Omental fat pad (tissue), 3 donors: ENCODE measurements at regions not wholly inside any gene's neighbourhood (a gene's known extent, or its start where the extent isn't known, plus 50 kb on each side); places are given as distances from the start of the nearest gene placed in this dataset.
"Not testable (repeated sequence)": the region's sequence is repeated elsewhere in the genome, so short reads cannot be mapped to it uniquely, and the experiment has no call there.

Experiments used
- ATAC-seq: fragments of 150-250 bp; one replicate; pipeline ENCODE4 v1.9.1; 2016; ENCODE audit warnings: mild to moderate bottlenecking, moderate library complexity; ENCODE audit not compliant: low FRiP score
- DNase-seq: peaks from one replicate; pipeline ENCODE4 v3.0.0-alpha.2; 2019; ENCODE audit warnings: low spot score
- CTCF ChIP-seq, 3 donors: fragments of 450-650 bp; IDR thresholded peaks; one replicate each; pipeline ENCODE4 v1.5.1; 2016 to 2017; ENCODE audit warnings: antibody characterized with exemption in 3 of 3, mild to moderate bottlenecking in 3 of 3, moderate library complexity in 2 of 3

- ATAC-seq, result no peak
- no peak for TF ChIP-seq CTCF (IDR thresholded peaks at IDR 0.05)
- no peak for DNase-seq
Observed at GRCh38 chr2:167851323-167851860, 396.0 kb downstream of the STK39 start.

GRCh38 chr2:167844714-167845530 is 402.5 kb downstream of the STK39 start:
- no peak for TF ChIP-seq CTCF (IDR thresholded peaks at IDR 0.05)
- ATAC-seq (no peak), DNase-seq (no peak)

- DNase-seq, result no peak
- no peak for ATAC-seq
- TF ChIP-seq CTCF (IDR thresholded peaks at IDR 0.05), result no peak
Observed at GRCh38 chr2:167843657-167844056, 403.7 kb downstream of the STK39 start.

- DNase-seq, result no peak
Observed at GRCh38 chr2:167843217-167843616, 404.2 kb downstream of the STK39 start.

GRCh38 chr2:167842047-167842446 is 405.3 kb downstream of the STK39 start:
- ATAC-seq (no peak), DNase-seq (no peak)
- TF ChIP-seq CTCF (IDR thresholded peaks at IDR 0.05), result no peak

More at GRCh38 chr2:167843217-167843616, 404.2 kb downstream of the STK39 start:
- no peak for ATAC-seq
- TF ChIP-seq CTCF (IDR thresholded peaks at IDR 0.05), result no peak

- not testable (repeated sequence) for DNase-seq, ATAC-seq
Observed at GRCh38 chr2:167835290-167835689, 412.1 kb downstream of the STK39 start.

- ATAC-seq (no peak), DNase-seq (no peak)
- TF ChIP-seq CTCF (IDR thresholded peaks at IDR 0.05), result no peak
Observed at GRCh38 chr2:167834707-167835106, 412.7 kb downstream of the STK39 start.
